DMS153 treated with DMSO at 0.1 percent for 48 hours (cell line): ENCODE measurements at regions not wholly inside any gene's neighbourhood (a gene's known extent, or its start where the extent isn't known, plus 50 kb on each side); places are given as distances from the start of the nearest gene placed in this dataset.
A peak's percentile ranks its signal among the peaks of the same experiment; 100 is the strongest.
"Not testable (repeated sequence)": the region's sequence is repeated elsewhere in the genome, so short reads cannot be mapped to it uniquely, and the experiment has no call there.

Source experiments
- DNase-seq: peaks from one replicate; lab custom pipeline; 2025; ENCODE audit not compliant: unreplicated experiment; lab: John Stamatoyannopoulos, UW

DNA sequence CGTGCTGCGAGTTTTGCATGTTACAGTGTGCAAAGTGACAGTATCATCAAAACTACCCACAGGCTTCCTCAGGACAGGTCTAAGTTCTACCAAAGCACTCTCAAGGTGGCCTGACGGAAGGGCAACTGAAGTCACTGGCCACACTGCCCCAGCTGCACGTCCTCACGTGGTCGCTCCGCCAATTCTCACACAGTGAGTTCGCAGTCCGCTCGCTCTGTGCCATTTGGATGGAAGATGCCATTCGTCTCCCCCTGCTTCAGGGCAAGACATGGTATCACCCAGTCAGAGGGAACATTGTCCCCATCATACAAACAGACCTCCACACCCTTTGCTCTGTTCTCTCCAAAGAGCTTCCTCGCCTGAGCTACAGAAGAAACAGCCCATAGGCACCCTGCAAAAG is 109.6 kb upstream of the COBL start:
- no peak for DNase-seq

DNA sequence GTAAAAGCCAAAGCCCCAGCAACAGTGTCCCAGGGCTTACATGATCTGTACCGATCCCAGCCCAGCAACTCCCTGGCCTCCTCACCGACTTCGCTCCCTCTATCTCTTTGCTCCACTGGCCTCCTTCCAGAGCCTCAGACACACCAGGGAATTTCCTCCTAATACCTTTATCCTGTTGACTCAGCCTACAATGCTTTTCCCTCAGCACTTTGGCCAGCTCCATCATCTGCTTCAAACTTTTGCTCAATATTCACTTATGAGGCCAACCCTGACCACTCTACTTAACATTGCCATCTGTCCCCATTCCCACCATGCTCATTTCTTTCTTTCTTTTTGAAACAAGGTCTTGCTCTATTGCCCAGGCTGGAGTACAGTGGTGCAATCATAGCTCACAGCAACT is 93.3 kb upstream of the COBL start:
- not testable (repeated sequence) for DNase-seq

DNA sequence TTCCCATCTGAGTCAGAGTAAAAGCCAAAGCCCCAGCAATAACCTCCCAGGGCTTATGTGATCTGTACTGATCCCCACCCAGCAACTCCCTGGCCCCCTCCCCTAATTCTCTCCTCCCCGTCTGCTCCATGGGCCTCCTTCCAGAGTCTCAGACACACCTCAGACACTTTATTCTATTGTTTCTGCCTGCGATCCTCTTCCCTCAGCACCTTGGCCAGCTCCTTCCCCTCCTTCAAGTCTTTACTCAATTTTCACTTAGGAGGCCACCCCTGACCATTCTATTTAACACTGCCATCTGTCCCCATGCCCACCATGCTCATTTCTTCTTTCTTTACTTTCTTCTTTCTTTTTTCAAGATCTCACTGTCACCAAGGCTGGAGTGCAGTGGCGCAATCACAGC is 81.0 kb upstream of the COBL start:
- DNase-seq, result not testable (repeated sequence)

DNA sequence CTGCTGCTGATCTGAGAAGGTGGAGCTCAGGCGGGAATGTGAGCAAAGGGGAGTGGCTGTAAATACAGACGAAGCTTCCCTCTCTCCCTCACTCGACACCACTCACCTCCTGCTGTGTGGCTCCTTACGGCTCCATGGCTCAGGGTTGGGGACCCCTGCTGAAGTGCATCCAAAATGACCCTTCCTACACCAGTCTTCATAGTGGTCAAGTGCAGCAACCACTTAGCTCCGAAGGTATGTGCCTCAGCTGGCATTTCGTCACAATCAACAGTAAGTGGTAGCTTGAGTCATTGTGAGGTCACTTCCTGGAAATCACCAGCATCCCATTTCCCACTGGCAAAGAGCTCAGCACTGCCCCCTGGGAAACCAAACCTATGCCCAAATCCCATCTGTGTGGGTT is 76.4 kb upstream of the COBL start:
- not testable (repeated sequence) for DNase-seq

DNA sequence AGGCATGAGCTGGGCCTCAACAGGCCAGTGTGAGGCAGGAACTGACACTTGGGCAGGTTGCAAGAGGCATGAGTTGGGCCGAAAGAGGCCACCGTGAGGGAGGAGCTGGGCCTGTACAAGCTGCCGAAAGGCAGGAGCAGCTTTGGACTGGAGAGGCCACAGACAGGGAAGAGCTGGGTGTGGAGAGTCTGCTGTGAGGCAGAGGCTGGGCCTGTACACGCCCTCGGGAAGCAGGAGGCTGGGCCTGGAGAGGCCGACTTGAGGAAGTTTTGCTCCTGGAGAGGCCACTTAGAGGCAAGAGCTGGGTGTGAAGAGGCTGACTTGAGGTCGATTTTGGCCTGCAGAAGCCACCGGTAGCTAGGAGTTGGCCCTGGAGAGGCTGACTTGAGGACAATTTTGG is 73.3 kb upstream of the COBL start:
- not testable (repeated sequence) for DNase-seq

DNA sequence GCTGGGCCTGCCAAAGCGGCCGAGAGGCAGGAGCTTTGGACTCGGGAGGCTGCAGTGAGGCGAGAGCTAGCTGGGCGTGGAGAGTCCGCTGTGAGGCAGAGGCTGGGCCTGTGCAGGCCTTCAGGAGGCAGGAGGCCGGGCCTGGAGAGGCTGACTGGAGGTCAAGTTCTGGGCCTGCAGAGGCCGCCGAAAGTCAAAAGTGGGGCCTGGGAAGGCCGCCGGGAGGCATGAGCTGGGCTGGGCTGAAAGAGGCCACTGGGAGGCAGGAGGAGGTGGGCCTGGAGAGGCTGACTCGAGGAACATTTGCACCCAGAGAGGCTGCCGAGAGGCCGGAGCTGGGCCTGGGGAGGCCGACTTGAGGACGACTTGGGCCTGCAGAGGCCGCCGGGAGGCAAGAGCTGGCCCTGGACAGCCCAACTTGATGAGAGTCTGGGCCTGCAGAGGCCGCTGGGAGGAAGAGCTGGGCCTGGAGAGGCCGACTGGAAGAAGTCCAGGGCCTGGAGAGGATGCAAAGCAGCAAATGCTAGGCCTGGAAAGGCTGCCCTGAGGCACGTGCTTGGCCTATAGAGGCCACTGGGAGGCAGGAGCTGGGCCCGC is 72.7 kb upstream of the COBL start:
- not testable (repeated sequence) for DNase-seq

DNA sequence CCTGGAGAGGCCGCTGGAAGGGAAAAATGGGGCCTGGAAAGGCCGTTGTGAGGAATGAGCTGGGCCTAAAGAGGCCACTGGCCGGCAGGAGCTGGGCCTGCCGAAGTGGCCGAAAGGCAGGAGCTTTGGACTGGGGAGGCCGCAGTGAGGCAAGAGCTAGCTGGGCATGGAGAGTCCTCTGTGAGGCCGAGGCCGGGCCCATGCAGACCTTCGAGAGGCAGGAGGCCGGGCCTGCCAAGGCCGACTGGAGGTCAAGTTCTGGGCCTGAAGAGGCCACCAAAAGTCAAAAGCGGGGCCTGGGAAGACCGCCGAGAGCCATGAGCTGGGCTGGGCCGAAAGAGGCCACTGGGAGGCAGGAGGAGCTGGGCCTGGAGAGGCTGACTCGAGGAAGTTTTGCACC is 71.6 kb upstream of the COBL start:
- not testable (repeated sequence) for DNase-seq

DNA sequence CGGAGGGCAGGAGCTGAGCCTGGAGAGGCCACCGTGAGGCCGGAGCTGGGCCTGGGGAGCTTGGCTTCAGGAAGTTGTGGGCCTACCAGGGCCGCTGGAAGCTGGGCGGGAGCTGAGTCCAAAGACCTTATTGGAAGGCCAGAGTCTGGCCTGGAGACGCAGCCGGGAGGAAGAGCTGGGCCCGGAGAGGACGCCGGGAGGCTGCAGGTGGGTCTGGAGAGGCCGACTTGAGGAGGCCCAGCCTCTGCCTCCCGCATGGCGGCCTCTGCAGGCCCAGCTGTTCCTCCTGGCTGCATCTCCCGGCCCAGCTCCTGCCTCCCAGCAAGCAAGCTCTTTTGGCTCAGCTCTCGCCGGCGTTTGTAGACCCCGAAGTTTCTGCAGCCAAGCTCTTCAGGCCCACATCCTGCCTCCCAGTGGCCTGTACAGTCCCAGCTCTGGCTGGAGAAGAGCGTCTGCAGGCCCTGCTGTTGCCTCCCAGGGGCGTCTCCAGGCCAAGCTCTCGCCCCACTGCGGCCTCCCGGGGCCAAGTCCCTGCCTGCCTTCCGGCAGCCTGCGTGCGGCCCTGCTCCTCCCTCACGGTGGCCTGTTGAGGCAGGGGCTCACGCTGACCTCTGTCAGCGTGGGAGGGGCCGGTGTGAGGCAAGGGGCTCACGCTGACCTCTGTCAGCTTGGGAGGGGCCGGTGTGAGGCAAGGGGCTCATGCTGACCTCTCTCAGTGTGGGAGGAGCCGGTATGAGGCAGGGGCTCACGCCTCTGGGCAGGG is 70.4 kb upstream of the COBL start:
- not testable (repeated sequence) for DNase-seq

DNA sequence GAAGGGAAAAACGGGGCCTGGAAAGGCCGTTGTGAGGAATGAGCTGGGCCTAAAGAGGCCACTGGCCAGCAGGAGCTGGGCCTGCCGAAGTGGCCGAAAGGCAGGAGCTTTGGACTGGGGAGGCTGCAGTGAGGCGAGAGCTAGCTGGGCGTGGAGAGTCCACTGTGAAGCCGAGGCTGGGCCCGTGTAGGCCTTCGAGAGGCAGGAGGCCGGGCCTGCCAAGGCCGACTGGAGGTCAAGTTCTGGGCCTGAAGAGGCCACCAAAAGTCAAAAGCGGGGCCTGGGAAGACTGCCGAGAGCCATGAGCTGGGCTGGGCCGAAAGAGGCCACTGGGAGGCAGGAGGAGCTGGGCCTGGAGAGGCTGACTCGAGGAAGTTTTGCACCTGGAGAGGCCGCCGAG is 69.6 kb upstream of the COBL start:
- not testable (repeated sequence) for DNase-seq

DNA sequence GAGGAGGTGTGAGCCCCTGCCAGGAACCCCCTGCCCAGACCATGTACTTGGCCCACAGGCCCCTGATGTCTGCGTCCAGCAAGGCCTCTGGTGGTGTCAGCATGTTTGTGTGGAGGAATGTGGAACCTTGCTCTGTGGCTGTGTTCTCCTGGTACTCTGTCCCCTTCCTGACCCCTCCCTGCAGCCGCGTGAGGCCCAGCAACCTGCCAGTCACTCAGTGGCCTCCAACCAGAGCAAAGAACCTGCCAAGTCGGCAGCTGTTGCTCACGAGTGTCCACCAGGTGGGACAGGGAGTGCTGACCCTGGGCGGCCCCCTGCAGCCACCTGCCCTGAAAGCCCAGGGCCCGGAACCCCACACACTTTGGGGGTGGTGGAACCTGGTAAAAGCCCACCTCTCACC is 65.6 kb upstream of the COBL start:
- DNase-seq, result not testable (repeated sequence)

DNA sequence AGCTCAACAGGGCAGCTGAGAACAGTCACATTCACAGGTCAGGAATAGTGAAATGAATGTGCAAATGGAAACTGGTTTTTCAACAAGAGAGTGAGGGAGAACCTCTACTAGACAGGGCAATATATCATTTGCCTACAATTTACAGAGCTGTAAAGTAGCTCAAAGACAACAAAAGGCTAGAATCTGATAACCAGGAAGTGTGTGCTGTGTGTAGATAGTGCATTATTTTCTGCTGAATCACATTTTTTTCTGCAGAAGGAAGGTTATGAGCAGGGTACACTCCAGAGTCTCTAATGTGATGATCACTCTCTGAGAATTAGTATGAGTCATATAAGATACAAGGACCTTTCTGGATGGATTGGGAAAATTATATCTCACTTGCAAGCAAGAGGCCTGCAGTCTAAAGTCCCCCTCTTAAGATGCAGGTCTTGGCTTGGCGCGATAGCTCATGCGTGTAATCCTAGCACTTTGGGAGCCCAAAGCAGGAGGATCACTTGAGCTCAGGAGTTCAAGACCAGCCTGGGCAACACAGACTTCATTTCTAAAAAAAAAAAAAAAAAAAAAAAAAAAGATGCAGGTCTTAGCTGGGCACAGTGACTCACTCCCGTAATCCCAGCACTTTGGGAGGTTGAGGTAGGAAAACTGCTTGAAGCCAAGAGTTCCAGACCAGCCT is 59.9 kb upstream of the COBL start:
- peak; percentile 92 for DNase-seq

DNA sequence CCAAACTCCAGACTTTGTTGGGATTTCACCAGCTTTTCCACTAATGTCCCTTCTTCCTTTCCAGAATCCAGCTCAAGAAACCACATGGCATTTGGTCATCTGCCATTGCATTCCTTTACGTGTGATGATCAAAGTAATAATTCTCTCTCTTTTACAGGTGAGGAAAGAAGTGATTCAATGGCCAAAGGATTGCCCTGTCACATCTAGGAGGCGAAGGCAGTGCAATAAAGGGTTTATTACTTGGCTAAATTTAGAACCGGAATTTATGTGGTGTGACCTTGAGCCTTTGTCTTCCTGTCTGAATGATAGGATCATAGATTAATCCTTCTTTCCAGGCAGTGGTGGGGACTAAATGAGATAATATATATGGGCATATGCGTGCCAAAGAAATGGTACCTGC is 58.3 kb upstream of the COBL start:
- DNase-seq, result no peak

DNA sequence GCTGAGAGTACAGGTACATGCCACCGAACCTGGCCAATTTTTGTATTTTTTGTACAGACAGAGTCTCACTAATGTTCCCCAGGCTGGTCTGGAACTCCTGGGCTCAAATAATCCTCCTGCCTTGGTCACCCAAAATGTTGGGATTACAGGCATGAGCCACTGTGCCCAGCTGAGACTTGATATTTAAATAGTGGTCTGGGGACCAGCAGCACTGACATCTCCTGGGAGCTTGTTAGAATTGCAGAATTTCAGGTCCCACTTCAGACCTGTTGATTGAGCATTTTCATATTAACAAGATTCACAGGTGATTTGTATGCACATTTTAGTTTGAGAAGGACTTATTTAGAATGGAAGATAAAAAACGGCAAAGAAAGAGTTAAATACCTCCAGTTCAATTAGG is 57.0 kb upstream of the COBL start:
- DNase-seq, result not testable (repeated sequence)

DNA sequence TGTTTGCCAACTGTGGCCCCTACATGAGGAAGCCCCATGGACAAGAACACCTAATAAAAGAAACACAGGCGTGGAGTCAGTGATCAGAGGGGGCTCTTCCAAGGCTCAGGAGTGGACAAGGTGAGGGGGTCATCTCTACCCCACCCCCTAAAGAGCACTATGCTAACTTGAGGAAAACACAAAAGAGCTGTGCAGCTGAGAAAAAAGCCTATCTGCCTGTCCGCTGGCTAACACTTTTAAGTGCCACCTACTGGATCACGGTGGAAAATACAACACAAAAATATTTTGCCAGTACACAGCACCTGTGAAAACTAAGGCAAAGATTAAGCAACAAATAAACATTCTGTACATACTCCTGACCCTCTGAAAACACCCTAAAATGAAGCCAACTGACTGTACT is 53.1 kb upstream of the COBL start:
- DNase-seq, result peak; percentile 39

DNA sequence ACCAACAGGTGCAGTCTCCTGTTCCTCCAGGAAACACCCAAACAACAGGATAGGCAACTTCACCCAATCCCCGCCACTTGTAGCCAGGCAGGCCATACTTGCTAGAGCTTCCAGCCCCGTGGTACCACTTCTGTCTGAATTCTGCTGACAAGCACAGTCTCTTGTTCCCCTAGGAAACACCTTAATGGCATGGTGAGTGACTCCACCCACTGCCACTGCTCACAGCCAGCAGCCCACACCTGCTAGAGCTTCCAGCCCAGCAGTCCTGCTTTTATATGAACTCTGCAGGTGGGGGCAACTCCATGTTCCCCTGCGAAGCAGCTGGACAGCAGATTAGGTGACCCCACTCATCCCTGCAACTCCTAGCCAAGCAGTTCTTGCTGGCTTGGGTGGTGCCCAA is 52.6 kb upstream of the COBL start:
- DNase-seq, result peak; percentile 23

DNA sequence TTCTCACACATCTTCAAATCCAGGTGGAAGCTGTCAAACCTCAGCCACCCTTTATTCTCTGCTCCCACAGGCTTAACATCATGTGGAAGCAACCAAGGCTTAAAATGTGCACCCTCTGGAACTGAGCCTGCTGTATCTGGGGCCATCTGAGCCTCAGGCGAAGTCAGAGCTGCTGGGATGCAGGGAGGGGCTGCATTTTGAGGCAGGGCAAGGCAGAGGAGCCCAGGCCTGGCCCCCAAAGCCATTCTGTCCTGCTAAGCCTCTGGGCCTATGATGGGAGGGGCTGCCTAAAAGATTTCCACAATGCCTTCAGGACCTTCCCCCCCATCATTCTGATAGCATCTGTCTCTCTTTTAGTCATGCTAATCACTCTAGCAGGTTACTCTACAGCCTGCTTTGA is 51.7 kb upstream of the COBL start:
- DNase-seq, result no peak

DNA sequence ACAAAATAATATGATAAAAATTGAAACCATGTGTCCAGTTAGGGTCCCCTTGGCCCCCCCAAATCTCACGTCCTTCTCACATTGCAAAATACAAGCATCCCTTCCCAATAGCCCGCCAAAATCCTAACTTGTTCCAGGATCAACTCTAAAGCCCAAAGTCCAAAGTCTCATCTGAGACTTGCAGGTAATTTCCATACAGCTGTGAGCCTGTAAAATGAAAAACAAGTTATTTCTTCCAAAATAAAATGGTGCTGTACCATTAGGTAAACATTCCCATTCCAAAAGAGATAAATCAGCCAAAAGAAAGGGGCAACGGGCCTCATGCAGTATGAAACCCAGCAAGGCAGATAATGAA is 51.0 kb upstream of the COBL start:
- DNase-seq, result no peak

DNA sequence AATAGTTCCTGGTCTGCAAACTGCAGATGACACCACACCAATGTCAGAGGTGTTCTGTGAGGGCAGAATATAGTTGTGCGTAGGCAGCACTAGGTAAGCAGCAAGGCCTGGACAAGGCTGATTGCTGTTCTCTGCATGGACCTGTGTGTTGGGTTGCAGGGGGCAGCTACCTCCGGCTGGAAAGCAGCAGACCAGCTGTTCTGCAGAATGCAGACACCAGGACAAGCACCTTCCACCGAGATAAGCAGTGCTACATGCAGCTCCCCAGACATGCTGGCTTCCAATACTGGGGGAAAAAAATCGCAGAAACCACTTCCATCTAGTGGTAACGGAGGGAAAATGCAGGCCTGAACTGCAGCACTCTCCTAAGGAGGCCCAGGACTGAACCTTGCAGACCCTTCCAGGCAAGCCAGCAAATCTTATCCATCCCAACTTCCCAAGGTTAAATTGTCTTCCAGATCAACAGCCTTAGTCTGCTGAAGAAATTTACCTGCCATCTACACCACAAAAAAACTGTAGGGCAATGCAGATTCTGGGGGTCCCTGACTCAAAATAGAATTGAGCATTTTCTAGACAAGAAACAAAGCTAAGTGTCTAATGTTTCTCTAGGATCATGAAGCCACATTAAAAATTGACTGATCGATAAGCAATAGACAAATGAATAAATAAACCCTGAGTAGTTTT is 50.5 kb upstream of the COBL start:
- DNase-seq, result peak; percentile 69
